HuH-7 (cell line): ENCODE measurements at regions not wholly inside any gene's neighbourhood (a gene's known extent, or its start where the extent isn't known, plus 50 kb on each side); places are given as distances from the start of the nearest gene placed in this dataset.

Experiments
- DNase-seq: peaks from one replicate; pipeline ENCODE4 v3.0.0; 2011; ENCODE audit warnings: low spot score

DNA sequence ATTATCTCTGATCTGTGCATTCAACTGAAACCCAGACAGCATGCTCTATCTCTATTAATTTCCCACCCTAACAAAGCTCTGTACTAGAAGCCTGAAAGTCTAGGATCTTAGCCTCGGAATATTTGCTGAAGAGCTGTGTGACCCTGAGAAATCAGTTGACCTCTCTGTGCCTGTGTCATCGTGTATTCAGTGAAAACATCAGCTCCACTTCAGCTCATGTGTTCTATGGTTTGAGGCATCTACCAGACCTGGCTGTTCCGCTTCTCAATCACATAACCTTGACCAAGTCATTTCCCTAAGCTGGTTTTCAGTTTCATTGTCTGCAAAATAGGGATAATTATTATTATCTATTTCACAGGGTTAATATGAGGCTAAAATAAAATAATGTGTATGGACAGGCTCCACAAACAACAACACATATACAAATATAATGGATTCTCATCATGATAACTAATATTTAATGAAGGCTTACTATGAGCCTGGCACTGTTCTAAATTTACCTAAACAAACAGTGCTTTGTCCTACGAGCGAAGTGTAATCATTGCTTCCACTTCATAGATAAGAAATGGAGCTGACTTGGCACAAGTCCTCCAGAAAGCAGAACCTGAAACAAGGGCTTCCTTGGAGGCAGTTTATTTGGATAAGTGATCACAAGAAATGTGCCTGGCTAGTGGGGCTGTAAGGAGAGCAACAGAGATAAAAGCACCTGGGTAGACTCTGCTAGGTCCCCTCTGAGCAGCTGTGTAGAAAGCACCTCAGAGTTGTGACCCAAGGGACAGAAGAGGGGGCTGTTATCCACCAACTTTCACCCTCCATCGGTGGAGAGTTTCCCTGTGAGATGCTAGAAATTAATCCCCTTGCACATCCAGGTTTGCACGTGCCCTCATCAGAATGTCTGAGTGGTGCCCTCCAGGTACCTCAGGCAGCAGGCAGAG is 356.9 kb downstream of the RAB28 start:
- DNase-seq: no peak

DNA sequence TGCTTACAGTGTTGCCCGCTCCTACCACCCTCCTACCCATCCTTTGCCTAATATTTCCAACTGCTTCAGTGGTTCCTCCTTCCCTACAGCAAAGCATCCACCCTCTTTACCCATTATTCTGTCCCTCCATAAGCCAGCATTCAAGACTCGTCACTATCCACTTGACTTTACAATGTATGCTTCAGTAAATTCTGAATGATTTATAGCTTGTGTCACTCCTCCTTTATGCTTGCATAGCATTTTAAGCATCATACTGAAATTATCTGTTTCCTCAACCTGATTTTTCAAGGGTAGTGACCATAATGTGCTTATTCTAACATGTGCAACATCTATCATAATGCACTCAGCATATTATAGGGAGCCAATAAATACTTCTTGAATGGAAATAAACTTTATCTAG is 365.5 kb downstream of the RAB28 start:
- no peak for DNase-seq

DNA sequence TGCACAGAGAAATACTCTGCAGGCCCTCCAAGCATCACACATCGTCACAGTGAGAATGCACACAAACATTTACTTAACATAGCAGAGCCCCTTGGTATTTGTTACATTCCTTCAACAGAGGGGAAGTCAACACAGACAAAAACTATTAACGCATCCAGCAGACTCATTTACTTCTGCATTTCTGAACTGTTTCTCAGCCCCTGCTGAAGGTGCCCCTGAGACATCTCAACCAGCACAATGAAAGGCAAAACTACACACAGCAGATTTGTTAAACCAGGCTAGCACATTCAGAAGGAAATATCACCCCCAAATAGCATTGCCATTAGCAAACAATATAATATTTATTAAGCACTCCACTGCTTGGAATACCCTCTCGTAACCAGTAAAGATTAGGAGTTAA is 367.0 kb downstream of the RAB28 start:
- DNase-seq: no peak

DNA sequence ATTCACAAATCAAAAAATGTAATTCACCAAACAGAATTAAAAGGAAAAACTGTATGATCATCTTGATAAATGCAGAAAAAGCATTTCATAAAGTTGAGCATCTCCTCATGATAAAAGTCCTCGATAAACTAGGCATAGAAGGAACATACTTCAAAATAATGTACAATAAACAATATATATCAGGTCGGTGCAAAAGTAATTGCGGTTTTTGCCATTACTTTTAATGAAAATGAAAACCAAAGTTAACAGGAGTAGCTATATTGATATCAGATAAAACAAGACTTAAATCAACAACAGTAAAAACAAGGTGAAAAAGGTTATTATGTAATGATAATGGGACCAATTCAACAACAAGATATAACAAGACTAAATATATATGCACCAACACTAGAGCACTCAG is 372.1 kb downstream of the RAB28 start:
- DNase-seq: no peak

DNA sequence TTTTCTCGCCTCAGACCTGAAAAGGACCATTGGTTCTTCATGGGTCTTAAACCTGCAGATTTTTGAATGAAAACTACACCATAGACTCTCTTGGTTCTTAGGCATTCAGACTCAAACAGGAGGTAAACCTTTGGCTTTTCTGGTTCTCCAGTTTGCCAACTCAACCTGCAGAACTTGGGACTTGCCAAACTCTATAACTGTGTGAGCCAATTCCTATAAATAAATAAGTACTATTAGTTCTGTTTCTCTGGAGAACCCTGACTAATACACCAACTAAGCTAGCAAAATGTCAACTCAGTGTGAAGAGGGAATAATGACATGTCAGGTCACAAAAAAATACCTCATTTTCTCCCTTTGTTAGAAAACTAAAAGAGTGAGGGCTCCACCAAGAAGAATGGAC is 374.6 kb downstream of the RAB28 start:
- no peak for DNase-seq

DNA sequence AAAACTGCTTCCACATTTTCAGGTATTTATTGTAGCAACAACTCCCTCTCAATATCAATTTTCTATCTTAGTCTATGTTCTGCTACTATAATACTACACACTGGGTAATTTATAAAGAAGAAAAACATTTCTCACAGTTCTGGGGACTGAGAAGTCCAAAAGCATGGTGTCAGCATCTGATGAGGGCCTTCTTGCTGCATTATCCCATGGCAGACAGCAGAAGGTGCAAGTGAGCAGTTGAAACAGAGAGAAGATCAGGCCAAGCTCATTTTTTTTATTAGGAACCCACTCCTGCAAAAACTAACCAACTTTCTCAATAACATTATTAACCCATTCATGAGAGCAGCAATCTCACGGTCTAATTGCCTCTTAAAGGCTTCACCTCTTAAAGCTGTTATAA is 376.0 kb downstream of the RAB28 start:
- DNase-seq: no peak

DNA sequence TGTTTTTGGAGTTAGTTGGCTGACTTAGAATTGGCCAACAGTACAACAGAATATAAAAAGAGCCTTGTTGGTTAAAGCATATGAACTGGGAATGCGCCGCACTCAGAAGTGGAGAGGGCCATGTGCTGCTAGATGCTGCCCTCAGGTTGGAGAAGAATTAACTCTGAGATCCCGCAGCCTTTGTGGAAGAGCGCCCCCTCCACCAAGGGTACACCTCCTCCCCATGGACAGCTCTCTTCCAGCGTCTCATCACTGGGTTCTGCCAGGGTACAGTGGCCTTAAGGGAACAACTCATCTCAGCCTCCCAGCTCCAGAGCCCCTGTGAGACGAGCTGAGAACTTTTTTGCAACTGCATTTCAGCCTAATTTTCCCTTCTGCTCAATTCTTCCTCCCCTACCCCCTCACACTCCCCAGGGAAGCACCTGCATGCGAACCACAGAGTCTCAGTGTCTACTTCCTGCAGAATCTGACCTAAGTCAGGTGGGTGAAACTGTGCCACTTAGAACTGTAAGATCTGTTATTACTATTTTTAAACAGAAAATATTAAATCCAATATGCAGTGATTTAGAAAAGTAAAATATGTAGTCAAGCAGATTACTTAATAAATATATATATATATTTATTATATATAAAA is 380.6 kb downstream of the RAB28 start:
- DNase-seq: no peak

DNA sequence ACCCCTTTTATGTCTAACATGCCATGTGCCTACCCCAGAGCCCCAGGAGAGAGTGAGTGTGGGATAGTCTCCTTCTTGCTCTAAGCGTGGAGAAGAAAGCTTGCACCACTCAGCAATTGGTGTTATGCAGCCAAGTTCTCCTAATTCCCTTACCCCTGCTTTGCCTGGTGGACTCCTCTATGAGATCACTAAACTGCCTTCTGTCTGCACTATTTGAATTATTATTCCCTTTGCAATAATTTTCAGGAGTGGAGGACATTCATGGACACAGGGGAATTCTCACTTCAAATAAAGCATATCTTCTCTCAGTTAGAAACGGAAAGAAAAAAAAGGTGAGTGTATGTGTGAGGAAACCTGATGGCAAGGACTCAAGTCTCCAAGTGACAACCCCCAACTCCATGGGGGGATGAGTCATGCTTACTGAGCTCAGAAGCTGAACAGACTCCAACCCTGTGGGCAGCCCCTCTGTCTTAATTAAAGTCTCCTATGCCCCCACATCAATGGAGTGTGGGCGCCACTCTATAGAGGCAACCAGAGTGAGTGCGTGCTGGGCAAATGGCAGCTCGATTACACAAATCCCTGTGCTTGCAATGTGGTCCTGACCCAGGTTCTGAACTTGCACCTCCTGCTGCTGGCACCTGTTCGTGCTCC is 381.9 kb downstream of the RAB28 start:
- no peak for DNase-seq

DNA sequence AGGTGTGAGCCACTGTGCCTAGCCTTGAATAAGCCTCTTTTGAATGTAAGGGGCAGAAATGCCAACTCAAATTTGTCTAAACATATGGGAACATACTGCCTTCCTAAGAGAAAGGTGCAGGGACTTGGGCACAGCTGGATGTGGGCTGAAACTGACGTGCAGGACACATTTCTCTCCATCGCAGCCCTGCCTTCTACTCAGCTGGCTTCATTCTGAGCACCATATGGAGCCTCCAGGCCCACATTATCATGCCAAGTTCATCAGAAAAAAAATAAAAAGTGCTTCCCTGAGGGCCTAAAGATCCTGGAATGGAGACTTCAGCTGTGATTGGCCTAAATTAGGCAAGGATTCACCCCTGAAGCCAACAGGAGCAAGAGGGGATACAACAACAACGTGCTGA is 386.2 kb downstream of the RAB28 start:
- no peak for DNase-seq

DNA sequence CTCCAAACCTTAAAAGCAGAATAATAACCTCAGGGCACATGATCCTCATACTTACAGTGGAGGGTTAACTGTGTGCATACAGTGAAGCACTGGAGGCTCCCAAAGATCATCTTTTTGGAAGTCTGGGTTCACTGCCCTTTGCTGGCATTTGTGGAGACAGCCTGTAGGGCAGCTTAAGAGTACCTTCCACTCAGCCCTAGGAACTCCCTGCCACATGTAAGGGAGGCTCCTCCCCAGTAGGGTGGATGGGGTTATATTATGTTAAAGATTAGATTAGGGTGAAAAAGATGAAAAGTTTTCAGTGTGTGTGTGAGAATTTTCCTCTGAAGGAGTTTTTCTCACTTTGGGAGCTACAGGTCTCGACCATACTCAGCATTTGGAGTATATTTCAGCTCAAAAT is 388.4 kb downstream of the RAB28 start:
- no peak for DNase-seq

DNA sequence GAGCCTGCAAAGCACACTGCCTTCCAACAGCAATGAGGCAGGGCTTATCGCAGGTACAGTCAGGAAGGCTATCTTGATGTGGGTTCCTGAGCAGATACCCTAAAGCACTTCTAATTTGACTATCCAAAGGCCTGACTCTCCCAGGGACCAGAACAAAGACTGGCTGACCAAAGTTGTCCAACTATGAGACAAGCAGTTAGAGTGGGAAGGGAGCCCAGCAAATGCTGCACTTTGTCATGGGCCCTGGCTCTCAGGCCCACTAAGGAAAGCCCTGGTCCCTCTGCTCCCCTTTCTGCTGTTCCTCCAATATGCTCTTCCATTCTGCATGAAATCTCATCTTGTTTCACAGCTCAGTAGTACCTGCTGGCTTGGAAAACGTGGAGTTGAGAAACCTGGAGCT is 391.0 kb downstream of the RAB28 start:
- no peak for DNase-seq

DNA sequence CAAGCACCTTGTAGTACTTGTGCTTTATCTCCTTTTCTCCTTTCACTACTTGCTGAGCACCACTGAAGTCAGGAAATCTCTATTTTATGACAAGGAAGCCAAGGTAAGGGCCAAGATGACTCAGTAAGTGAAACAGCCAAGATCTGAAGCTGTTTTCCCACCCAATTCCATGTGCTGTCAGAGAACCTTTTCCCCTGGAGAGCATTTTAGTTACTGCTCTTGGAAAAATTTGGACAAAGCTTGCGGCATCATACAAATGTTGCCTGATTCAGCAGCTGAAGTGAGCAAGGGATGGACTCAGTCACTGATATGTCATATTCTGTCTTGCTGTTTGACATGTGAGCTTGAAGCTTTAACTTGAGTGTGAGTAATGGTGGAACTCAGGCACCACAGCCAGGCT is 391.4 kb downstream of the RAB28 start:
- no peak for DNase-seq

DNA sequence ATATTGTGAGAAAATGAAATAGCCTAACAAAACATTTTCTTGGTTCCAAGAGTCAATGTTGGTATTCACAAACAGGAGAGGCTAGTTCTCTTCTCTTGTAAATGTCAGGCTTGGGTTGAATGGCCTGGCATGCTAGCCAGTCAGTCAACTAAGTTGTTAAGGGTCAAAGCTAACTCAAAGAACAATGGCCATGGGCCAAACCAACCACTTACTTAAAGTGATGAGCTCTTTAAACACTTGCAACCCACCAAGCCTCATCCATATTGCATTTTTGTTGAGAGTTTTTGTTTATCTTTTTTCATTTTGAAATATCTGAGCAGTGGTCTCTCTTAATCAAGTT is 394.5 kb downstream of the RAB28 start:
- no peak for DNase-seq

DNA sequence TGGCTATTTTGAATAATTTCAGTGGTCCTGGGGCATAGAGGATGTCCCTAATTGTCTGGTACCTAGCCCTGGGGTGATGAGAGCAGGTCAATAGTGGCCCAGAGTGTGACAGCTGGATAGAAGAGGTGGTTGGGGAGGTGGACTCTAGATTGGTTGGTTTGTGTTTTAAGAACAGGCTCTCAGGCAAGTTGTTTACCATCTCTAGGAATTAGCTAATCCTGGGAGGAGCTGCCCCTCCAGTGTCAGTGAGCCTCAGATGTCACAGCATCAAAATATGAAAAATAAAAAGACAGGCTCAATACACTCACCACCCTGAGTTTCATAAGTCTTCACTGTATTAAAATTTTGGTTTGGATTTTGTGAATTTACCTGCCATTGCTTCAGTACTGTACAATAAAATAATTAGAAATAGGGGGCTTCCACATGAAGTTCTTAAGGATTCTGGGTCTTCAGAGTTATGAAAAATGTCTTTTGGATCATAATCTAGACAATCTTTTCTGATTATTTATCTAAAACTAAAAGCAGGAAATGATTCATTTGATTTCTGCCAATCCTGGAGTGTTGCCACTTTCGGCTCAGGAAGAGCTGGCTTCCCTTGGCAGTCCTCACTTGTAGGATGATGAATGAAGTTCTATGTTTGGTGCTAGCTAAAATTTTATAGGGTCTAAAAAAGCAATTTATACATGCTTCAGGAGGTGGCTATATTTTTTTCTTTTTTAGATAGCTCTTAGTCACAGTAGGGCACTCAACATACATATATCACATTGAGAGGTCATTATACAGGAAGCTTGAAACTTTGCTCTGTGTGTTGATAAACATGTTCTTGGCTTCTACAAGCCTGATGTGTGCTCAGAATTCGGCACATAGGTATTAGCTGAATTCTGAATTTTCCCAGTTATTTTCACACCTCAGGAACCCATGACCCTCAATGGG is 395.1 kb downstream of the RAB28 start:
- no peak for DNase-seq

DNA sequence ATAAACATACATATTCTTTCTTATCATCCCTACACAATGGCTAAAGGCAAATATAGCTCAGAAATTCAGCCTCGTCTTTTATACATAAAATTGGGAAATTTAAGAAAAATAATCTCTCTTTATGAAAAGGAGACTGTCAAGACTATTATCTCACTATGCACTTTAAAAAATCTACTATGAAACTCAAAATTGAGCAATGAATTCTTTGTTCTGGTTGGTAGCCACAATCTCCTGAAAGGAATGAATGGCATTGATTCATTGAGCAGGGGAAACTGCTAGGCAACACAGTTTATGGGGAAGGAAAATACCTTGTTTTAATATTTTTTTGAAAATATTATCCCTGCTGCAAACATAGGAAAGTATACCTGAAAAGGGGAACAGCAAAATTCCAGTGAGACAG is 397.1 kb downstream of the RAB28 start:
- DNase-seq: no peak

DNA sequence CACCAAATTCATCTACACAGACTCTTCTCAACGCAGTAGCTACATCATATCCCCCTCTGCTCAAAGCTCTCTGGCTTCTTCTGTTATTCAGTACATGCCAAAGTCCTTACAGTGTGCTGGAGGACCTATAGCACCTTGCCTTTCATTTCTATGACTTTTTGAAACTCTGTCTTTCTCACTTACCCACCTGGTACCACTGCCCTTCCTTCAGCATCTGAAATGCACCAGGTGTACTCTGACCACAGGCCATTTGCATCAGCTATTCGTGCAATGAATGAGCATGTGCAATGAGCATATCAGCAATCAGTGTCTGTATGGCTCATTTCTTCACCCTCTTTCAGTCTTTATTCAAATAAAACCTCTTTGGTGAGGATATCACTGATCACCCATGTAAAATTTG is 399.9 kb downstream of the RAB28 start:
- no peak for DNase-seq

DNA sequence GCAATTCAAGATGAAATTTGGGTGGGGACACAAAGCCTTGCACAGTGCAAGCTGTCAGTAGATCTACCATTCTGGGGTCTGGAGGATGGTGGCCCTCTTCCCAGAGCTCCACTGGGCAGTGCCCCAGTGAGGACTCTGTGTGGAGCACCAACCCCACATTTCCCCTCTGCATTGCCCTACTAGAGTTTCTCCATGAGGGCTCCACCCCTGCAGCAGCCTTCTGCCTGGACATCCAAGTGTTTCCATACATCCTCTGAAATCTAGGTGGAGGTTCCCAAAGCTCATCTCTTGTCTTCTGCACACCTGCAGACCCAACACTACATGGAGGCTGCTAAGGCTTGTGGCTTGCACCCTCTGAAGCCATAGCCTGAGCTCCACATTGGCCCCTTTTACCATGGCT is 402.3 kb downstream of the RAB28 start:
- DNase-seq: no peak

DNA sequence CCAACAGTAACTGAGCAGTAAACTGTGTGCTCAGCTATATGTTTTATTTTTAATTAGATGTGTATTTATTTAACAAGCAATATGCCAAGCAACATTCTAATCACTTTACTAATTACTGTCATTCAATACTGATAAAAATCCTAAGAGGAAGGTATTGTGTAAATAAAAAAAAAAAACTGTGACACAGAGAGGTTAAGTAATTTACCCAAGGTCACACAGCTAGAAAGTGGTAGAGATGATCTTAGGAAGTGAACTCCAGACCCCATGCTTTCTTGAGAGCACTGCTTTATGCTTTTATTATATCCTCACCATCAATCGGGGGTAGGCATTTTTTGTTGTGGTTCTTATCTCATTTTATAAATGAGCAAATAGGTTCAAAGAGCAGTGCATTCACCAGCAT is 417.1 kb downstream of the RAB28 start:
- DNase-seq: no peak

DNA sequence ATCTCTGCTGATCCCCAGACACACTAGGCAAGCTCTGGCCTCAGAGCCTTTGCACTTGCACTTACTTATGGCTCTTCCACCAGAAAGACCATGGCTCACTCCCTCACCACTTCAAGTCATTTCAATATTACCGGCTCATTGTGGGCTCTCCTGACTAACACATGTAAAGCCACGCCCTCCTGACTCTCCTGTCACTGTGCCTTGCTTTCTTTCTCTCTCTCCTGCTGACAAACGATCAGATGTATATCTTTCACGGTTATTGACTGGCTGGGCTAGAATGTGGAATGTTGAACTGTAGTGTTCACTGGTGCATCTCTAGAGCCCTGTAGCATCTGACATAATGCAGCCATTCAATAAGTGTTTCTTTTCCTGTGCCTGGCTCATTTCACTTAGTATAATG is 425.1 kb downstream of the RAB28 start:
- DNase-seq: no peak

DNA sequence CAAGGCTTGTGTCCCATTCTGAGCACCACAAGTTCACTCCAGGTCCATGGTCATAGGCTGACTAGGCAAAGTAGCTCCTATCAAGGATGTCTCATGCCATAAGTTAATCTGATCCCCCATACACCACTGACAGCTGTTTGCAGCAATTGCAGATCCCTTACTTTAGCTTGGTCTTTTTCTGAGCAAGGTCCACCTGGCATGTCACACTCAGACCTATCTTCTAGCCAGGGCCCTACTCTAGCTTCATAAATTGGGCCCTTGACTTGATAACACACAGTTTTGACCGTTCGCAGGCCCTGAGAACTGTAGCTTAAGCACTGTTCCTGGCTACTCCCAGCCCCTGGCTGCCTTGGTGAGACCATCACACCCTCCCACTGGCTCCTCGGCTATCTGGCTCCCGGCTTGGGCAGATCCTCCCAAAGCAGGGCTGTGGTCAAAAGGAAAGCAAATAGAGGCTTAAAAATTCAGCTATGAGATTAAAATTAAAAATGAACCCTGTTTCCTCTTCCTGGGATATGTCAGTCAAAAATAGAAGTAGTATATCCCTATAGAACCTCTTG is 427.4 kb downstream of the RAB28 start:
- no peak for DNase-seq

DNA sequence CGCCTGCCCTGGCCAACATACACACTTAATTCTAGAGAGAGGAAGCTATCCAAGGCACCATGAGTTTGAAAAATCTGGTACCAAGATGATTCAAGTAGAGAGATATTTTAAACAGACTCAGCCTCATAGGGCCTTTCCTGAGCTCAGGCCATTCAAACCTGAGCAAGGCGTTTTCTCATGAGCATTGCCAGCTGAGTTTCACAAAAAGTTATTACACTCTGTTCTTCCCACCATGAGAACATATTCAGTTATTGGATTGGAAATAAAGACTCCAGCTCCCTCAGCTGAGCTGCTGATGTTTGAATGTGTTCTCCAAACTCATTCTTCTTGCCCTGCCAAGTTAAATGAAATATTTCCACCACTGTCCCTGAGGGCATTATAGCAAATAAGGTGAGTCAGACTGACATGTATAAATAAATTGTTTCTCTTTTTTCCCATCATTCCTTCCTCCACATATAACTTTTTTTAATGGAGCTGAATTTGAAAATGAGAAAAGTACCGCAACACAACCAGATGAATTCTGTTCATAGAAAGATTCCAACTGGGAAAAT is 429.6 kb downstream of the RAB28 start:
- DNase-seq: no peak

DNA sequence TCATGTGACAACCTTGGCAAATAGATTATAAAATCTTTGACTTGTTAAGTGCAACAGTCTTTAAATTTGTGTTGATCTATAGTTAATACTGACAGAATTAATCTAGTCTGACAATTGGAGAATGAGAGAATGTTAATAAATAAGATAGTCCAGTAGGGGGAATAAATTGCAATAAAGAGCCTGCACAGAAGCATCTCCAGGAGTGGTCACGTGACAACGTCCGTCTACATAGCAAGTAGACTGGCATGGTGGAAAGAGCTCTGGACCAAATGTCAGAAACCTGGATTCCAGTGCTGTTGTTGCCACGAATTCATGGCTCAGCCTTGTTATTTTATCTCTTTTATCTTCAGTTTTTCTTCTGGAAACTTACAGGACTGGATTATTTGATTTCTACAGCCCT is 436.5 kb downstream of the RAB28 start:
- DNase-seq: no peak
